Caco-2 (cell line): ENCODE measurements at regions not wholly inside any gene's neighbourhood (a gene's known extent, or its start where the extent isn't known, plus 50 kb on each side); places are given as distances from the start of the nearest gene placed in this dataset.

Experiments used
- BruUV-seq: library from RNA; stranded (reverse); fragments of 400-500 nt; replicated peaks from 2 replicates; lab custom pipeline; 2021; lab: Mats Ljungman, UMichigan
- CTCF ChIA-PET: fragments of 300-600 bp; sonication (Branson Sonifier 250); formaldehyde crosslinking; loops from one replicate; lab custom pipeline; 2022; ENCODE audit warnings: antibody characterized with exemption; lab: Charles Lee
- POLR2A ChIA-PET: fragments of 300-600 bp; sonication (Branson Sonifier 250); formaldehyde crosslinking; loops from one replicate; lab custom pipeline; 2022; ENCODE audit warnings: antibody characterized with exemption; lab: Charles Lee
- DNase-seq, 2 experiments: peaks; one replicate each; pipeline versions ENCODE4 v3.0.0 to v3.0.0-alpha.2; 2020 to 2022
- H3K27me3 ChIP-seq: replicated peaks from 2 replicates; pipeline ENCODE4 v1.6.0; 2011; ENCODE audit warnings: low read length; ENCODE audit not compliant: control insufficient read depth, insufficient read depth
- H3K36me3 ChIP-seq: 2 replicates; pipeline ENCODE4 v1.5.1; 2011; ENCODE audit warnings: low read length; ENCODE audit not compliant: control insufficient read depth, insufficient read depth
- H3K4me1 ChIP-seq: fragments of 250-450 bp; sonication (Bioruptor Pico); 2 replicates; pipeline ENCODE4 v1.5.1; 2020; ENCODE audit warnings: mild to moderate bottlenecking
- H3K4me3 ChIP-seq: 2 replicates; pipeline ENCODE4 v1.5.1; 2011; ENCODE audit warnings: low read depth, mild to moderate bottlenecking, control low read depth, low read length
- H3K9me3 ChIP-seq: fragments of 250-450 bp; sonication (Bioruptor Pico); 2 replicates; pipeline ENCODE4 v1.5.1; 2020; ENCODE audit warnings: mild to moderate bottlenecking, moderate library complexity
- H3K27ac Mint-ChIP-seq: one replicate; pipeline ENCODE4 v1.8.0; 2022; ENCODE audit warnings: mixed read lengths; ENCODE audit not compliant: unreplicated experiment
- H3K27me3 Mint-ChIP-seq: one replicate; pipeline ENCODE4 v1.8.0; 2022; ENCODE audit warnings: mixed read lengths; ENCODE audit not compliant: insufficient read depth, unreplicated experiment
- H3K36me3 Mint-ChIP-seq: one replicate; pipeline ENCODE4 v1.8.0; 2022; ENCODE audit warnings: mild to moderate bottlenecking, mixed read lengths; ENCODE audit not compliant: insufficient read depth, unreplicated experiment
- H3K4me1 Mint-ChIP-seq: one replicate; pipeline ENCODE4 v1.8.0; 2022; ENCODE audit warnings: low read depth, mixed read lengths; ENCODE audit not compliant: unreplicated experiment
- H3K4me3 Mint-ChIP-seq: one replicate; pipeline ENCODE4 v1.8.0; 2022; ENCODE audit warnings: mild to moderate bottlenecking, moderate library complexity, mixed read lengths; ENCODE audit not compliant: unreplicated experiment
- H3K9me3 Mint-ChIP-seq: one replicate; pipeline ENCODE4 v1.8.0; 2022; ENCODE audit warnings: mixed read lengths; ENCODE audit not compliant: unreplicated experiment
- CTCF ChIP-seq, 2 experiments: fragments of 200-600 bp in 1 of 2; IDR thresholded peaks; 1 replicate in 1 of 2; 2 replicates in 1 of 2; pipeline versions ENCODE4 v1.5.1 to v1.8.0; 2011 to 2022; ENCODE audit warnings: antibody characterized with exemption in 1 of 2, control low read depth in 1 of 2, inconsistent platforms in 1 of 2, low read depth in 1 of 2, low read length in 1 of 2, mild to moderate bottlenecking in 1 of 2, moderate library complexity in 1 of 2; ENCODE audit not compliant: insufficient read depth in 1 of 2, severe bottlenecking in 1 of 2, unreplicated experiment in 1 of 2
- intact Hi-C: fragments of 100-400 bp; cut with micrococcal nuclease; formaldehyde crosslinking; loops from one replicate; pipeline ENCODE4 v1.10.0; 2022; ENCODE audit not compliant: unreplicated experiment

- POLR2A ChIA-PET = no interaction called here
- BruUV-seq = no TSS peak
These were observed 106.0 kb downstream of the ADRB2 start for GRCh38 chr5:148932355-148932935.

GRCh38 chr5:148933903-148934432, 107.6 kb downstream of the ADRB2 start:
- no peak overlapping the region for H3K27ac Mint-ChIP-seq
- CTCF ChIA-PET = no interaction called here
- no peak for DNase-seq
- no peaks in the 10 kb centered on the region for H3K9me3 Mint-ChIP-seq
- no TSS peak for BruUV-seq
- H3K4me1 Mint-ChIP-seq = no peaks in the 10 kb centered on the region
- H3K4me1 ChIP-seq = no peaks in the 10 kb centered on the region
- no peak overlapping the region for H3K4me3 ChIP-seq
- peaks cover 4% of the 10 kb centered on the region for H3K27me3 Mint-ChIP-seq
- no peaks in the 10 kb centered on the region for H3K36me3 ChIP-seq
- no peaks in the 10 kb centered on the region for H3K36me3 Mint-ChIP-seq
- POLR2A ChIA-PET = no interaction called here
- H3K9me3 ChIP-seq = no peaks in the 10 kb centered on the region
- no peak overlapping the region for H3K4me3 Mint-ChIP-seq
- no peaks in the 10 kb centered on the region for H3K27me3 ChIP-seq
- TF ChIP-seq CTCF (IDR thresholded peaks at IDR 0.05; ENCODE audit: insufficient read depth in 1 of 2, low read depth in 1 of 2, low read length in 1 of 2, severe bottlenecking in 1 of 2, unreplicated experiment in 1 of 2) = no peak
- intact Hi-C loops = no loop called here

More at GRCh38 chr5:148932355-148932935, 106.0 kb downstream of the ADRB2 start:
- H3K4me3 ChIP-seq = no peak overlapping the region
- no peak for DNase-seq
- Mint-ChIP-seq H3K27ac (no peak overlapping the region), H3K4me3 (no peak overlapping the region), H3K4me1 (no peaks in the 10 kb centered on the region), H3K36me3 (no peaks in the 10 kb centered on the region), H3K27me3 (peaks cover 4% of the 10 kb centered on the region), H3K9me3 (no peaks in the 10 kb centered on the region)
- H3K4me1 ChIP-seq = no peaks in the 10 kb centered on the region
- intact Hi-C loops = no loop called here
- no peaks in the 10 kb centered on the region for H3K9me3 ChIP-seq
- H3K36me3 ChIP-seq = no peaks in the 10 kb centered on the region
- no peak for TF ChIP-seq CTCF (IDR thresholded peaks at IDR 0.05; ENCODE audit: insufficient read depth in 1 of 2, low read depth in 1 of 2, low read length in 1 of 2, severe bottlenecking in 1 of 2, unreplicated experiment in 1 of 2)
- CTCF ChIA-PET = no interaction called here
- H3K27me3 ChIP-seq = no peaks in the 10 kb centered on the region

- ChIA-PET CTCF (no interaction called here), POLR2A (no interaction called here)
- Mint-ChIP-seq H3K27ac (no peak overlapping the region), H3K27me3 (peaks cover 4% of the 10 kb centered on the region), H3K36me3 (no peaks in the 10 kb centered on the region), H3K4me1 (no peaks in the 10 kb centered on the region), H3K9me3 (no peaks in the 10 kb centered on the region), H3K4me3 (no peak overlapping the region)
- no TSS peak for BruUV-seq
- intact Hi-C loops = no loop called here
- no peaks in the 10 kb centered on the region for H3K36me3 ChIP-seq
- DNase-seq = no peak
- no peaks in the 10 kb centered on the region for H3K27me3 ChIP-seq
- no peak overlapping the region for H3K4me3 ChIP-seq
- TF ChIP-seq CTCF (IDR thresholded peaks at IDR 0.05; ENCODE audit: insufficient read depth in 1 of 2, low read depth in 1 of 2, low read length in 1 of 2, severe bottlenecking in 1 of 2, unreplicated experiment in 1 of 2) = no peak
- H3K9me3 ChIP-seq = no peaks in the 10 kb centered on the region
- no peaks in the 10 kb centered on the region for H3K4me1 ChIP-seq
These were observed 108.5 kb downstream of the ADRB2 start for GRCh38 chr5:148934895-148935400.
